NCI-H748 (cell line): ENCODE measurements at regions not wholly inside any gene's neighbourhood (a gene's known extent, or its start where the extent isn't known, plus 50 kb on each side); places are given as distances from the start of the nearest gene placed in this dataset.

ENCODE experiments used
- DNase-seq: peaks from one replicate; lab custom pipeline; 2025; ENCODE audit not compliant: unreplicated experiment; lab: John Stamatoyannopoulos, UW

- no peak for DNase-seq
Measured at GRCh38 chr6:105795913-105796517, 290.1 kb upstream of the PRDM1 start.

- no peak for DNase-seq
Measured at GRCh38 chr6:105795366-105795765, 290.8 kb upstream of the PRDM1 start.

GRCh38 chr6:105794870-105795269 lies 291.3 kb upstream of the PRDM1 start:
- no peak for DNase-seq

GRCh38 chr6:105794239-105794638 lies 291.9 kb upstream of the PRDM1 start:
- no peak for DNase-seq

DNA sequence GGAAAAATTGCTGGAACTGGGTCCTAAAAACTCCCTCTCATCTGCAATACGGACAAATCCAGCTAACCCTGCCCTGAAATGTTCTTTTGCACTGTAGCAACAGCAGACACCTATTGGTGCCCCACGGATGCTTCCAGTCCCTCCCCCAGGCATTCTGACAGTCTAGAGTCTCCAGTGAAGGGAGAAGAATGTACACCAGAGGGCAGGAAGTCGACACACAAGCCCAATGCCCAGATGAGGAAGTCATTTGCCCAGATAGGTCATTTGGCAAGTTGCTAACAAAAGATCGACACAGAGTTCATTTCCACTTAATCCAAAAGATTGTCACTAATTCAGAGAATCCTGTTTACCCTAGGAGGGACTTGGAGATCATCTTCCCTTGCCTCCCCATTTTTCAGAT lies 293.0 kb upstream of the PRDM1 start:
- no peak for DNase-seq

- DNase-seq = no peak
Measured at GRCh38 chr6:105791583-105792318, 294.4 kb upstream of the PRDM1 start.

- no peak for DNase-seq
Measured at GRCh38 chr6:105791179-105791578, 295.0 kb upstream of the PRDM1 start.

- DNase-seq = no peak
Measured at GRCh38 chr6:105790635-105791034, 295.5 kb upstream of the PRDM1 start.

DNA sequence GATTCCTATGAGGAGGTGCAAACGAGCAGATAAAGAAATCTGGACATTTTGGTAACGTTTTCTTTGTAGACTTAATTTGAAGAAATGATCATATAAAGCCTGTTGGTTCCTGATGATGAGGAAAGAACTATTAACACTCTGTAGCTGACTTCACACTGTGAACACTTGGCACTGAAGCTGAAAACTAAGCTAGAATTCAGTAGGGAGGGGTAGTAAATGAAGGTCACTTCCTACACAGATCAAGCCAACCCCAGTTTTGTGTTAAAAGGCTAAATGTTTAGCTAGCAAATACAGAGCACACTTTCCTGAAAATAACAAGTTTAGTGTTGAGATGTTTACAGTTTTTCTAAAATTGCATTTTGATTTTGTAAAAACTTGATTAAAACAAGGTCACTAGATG lies 296.2 kb upstream of the PRDM1 start:
- DNase-seq = no peak

- DNase-seq = no peak
Measured at GRCh38 chr6:105787747-105788146, 298.4 kb upstream of the PRDM1 start.

DNA sequence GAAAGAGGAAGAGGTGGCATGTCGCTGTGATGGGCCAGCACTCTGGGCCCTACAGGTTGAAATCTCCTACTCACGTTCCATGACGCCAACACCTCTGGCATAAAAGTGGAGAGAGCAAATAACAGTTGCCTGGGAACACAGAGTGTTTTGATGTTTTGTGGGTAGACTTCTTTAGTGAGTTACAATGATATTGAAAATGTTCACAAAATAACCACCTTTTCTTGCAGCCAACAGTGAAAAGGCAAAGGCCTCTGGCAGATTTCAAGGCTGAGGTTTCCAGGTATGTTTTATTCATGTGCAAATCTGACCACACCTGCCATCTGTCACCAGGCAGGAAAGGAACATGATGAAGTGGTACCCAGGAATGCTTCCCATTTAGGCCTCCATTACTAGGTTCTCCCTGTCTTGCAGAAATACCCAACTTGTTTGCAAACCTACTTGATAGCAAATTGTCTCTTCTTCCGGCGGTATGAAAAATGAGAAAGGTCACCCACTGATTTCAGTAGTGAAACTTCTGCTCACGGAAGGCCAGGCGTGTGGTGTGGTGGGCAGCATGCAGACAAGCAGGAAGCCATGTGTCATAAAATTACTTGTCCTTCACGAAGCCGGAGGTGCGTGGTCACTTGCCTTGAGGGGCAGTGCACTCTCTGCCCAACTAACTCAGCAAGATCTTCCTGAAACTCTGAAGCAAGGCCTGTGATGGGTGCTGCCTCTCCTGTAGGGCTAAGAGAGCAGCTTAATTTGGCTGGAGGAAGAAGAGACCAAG lies 299.1 kb upstream of the PRDM1 start:
- DNase-seq = peak; percentile 15

DNA sequence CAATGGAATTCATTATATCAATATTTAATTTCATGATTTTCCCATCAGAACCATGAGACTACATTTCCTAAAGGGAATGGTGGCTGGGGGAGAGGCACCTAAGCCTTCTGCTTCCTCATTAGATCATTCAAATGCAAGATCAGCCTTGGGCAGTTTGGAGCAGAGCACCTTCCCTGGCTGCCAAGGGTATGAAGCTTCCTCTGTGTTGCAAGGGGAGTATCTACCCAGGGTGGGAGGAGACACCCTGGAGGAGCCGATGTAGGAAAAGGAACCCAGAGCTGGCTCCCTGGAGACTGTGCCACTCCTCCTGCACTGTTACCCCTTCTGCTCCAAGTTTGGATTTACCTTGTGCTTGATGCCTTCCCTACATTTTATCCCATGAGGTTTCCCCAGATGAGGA lies 299.7 kb upstream of the PRDM1 start:
- no peak for DNase-seq

DNA sequence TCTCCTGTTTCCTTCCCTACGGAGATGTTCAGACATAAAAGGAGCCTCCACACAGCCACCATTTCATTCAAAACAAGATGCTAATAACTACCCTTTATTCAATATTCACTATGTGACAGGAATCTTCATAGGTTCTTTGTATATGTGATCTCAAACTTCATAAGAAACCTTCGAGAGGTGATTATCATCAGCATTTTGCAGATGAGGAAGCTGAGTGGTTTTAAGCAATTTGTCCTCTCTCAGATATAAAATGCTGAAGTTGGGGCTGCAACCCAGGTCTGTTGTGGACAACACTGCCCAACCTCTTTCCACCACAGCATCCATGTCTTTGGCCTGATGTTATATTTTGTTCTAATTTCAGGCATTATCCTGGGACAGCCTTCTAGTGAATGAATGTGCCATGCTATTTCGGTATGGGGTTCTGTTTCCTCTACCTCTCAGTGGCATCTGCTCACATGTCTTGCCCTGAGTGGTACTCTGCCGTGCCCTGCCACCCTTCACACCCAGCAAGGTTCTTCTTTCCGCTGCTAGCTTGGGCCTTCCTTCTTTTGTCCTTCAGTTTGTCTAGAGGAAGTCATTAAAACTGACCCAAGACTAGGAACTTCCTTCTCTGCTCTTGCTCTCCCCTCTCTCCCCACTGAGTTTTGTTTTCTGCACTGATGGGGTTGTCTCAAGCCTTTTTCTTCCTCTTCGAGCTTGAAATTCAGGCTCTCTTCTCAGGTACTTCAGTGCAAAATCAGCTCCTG lies 300.9 kb upstream of the PRDM1 start:
- DNase-seq = no peak

- DNase-seq = no peak
Measured at GRCh38 chr6:105784179-105784578, 302.0 kb upstream of the PRDM1 start.

DNA sequence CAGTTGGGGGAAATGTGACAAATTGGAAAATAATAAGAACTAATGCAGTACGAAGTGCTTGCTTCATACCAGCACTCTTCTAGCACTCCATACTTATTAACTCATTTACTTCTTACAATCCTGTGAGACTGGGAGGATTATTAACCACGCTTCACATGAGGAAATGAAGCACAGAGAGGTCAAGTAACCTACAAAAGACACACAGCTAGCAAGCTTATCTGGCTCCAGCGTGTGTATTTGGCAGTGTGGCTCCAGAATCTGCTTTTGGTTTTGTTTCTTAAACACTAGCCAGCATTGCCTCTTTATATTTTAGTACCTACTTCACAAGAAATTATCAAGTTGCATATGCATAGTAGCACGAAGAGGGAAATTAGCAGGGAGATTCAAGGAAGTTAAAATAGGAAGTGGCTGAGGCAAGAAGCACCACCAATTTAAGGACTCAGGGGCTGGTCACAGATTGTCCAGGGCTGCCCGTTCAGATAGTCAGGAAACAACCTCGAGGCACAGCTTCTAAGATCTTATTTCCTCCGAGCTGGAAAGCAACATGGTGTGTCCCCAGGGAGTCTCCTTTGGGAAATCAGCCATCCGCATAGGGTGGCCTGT lies 302.7 kb upstream of the PRDM1 start:
- no peak for DNase-seq

DNA sequence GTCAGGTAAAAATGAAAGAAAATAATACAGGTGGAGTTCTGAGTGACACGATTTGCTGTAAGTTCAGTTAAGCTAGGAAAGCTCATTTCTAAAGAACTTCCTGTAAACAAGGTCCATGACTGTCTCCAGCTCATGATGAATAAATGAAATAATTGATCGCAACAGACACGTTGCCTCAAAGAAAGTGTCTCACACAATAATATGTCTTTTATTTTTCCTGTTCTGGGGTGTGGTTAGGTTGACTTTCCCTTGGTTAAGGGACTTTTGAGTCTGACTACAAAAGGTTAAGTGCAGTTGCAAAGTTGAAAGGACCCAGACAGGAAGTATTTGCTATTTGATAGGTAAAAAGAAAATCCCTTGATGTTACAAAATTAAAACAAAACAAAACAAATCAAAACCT lies 304.2 kb upstream of the PRDM1 start:
- no peak for DNase-seq

GRCh38 chr6:105781248-105781647 lies 304.9 kb upstream of the PRDM1 start:
- no peak for DNase-seq

DNA sequence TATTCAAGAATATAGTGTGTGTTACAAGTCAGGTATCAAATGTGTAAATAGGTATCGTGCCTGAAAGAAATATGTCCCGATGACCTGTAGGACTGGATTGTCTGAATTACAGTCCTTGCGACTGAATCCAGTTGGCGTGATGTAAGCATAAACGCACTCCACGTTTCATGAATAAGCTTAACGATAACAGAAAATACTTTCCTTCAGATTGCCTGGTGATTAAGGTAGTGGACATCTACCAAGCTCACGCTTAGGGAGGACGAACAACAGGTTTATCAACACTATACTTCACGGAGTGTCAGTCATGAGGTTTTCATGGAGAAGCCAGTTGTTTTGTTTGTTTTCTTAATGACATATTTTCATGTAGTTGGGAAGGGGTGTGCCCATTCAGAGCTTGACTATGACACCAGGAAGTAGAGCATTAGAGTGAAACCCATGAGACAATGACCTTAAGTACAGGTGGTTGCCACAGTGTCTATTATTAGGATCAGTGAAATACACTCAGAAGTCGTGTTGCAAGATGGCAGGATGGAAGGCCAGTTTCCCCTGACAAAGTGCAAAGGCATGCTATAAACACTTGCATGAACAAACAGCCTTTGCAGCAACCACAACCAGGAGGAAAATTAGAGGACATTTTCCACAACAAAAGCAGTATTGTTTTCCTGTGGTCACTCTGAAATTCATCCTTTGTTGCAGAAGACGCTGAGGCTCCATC lies 305.8 kb upstream of the PRDM1 start:
- peak; percentile 14 for DNase-seq

DNA sequence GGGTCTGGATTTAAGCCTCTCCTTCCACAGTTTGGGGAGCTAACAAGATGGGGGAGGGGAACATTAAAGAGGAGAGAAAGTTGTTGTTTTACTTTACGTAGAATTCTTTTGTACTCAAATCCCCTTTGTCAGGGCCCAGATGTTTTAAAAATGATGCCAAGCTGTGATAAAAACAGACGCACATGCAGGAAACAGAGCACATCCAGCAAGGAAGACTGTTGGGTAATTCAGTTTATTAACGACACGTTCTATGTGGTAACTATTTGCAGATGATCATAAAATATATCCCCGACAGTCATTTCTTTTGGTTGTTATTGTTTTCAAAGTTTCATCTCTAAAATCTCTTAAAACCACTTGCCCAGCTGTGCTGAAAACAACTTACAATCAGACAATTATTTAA lies 307.0 kb upstream of the PRDM1 start:
- DNase-seq = no peak

- no peak for DNase-seq
Measured at GRCh38 chr6:105775095-105775494, 311.0 kb upstream of the PRDM1 start.
